Endodermal cell (in vitro differentiated cells): ENCODE measurements at regions not wholly inside any gene's neighbourhood (a gene's known extent, or its start where the extent isn't known, plus 50 kb on each side); places are given as distances from the start of the nearest gene placed in this dataset.
"Not testable (repeated sequence)": the region's sequence is repeated elsewhere in the genome, so short reads cannot be mapped to it uniquely, and the experiment has no call there.

Experiments
- DNase-seq: peaks from one replicate; pipeline ENCODE4 v3.0.0-alpha.2; 2017
- H3K27ac ChIP-seq: 2 replicates; pipeline ENCODE4 v1.5.1; 2013; ENCODE audit warnings: mild to moderate bottlenecking, low read depth, low read length, moderate library complexity
- H3K27me3 ChIP-seq: 2 replicates; pipeline ENCODE4 v1.6.1; 2013; ENCODE audit warnings: mild to moderate bottlenecking, low read length, moderate library complexity; ENCODE audit not compliant: insufficient read depth, control insufficient read depth, poor library complexity, severe bottlenecking
- H3K36me3 ChIP-seq: 2 replicates; pipeline ENCODE4 v1.7.0; 2013; ENCODE audit warnings: mild to moderate bottlenecking, low read length, moderate library complexity; ENCODE audit not compliant: control insufficient read depth, insufficient read depth
- H3K4me1 ChIP-seq: one replicate; pipeline ENCODE4 v1.7.0; 2013; ENCODE audit warnings: low read length; ENCODE audit not compliant: control insufficient read depth, insufficient read depth
- H3K4me3 ChIP-seq: 2 replicates; pipeline ENCODE4 v1.5.1; 2013; ENCODE audit warnings: mild to moderate bottlenecking, low read length, moderate library complexity
- H3K9ac ChIP-seq: 2 replicates; pipeline ENCODE4 v1.6.1; 2013; ENCODE audit warnings: mild to moderate bottlenecking, low read length, moderate library complexity; ENCODE audit not compliant: poor library complexity, severe bottlenecking; ENCODE audit errors: extremely low read depth
- H3K9me3 ChIP-seq: 2 replicates; pipeline ENCODE4 v1.6.1; 2013; ENCODE audit warnings: mild to moderate bottlenecking, low read length, moderate library complexity; ENCODE audit not compliant: control insufficient read depth
- H3K27ac Mint-ChIP-seq: 2 replicates; pipeline ENCODE4 v1.8.0; 2020; ENCODE audit warnings: mixed read lengths
- H3K27me3 Mint-ChIP-seq: 2 replicates; pipeline ENCODE4 v1.8.0; 2021; ENCODE audit warnings: mild to moderate bottlenecking, mixed read lengths; ENCODE audit not compliant: insufficient read depth
- H3K36me3 Mint-ChIP-seq: 2 replicates; pipeline ENCODE4 v1.8.0; 2020; ENCODE audit warnings: low read depth, mixed read lengths
- H3K4me1 Mint-ChIP-seq: 2 replicates; pipeline ENCODE4 v1.8.0; 2020; ENCODE audit warnings: mixed read lengths
- H3K4me3 Mint-ChIP-seq: 2 replicates; pipeline ENCODE4 v1.8.0; 2020; ENCODE audit warnings: mild to moderate bottlenecking, moderate library complexity, mixed read lengths
- H3K9me3 Mint-ChIP-seq: 2 replicates; pipeline ENCODE4 v1.8.0; 2020; ENCODE audit warnings: mild to moderate bottlenecking, mixed read lengths
- CTCF ChIP-seq: fragments of 200-600 bp; sonication (generic); conservative IDR thresholded peaks from 2 replicates; pipeline ENCODE4 v1.5.0; 2021; ENCODE audit warnings: antibody characterized with exemption, mild to moderate bottlenecking
- WGBS, 2 experiments: methylation state at CpG; one replicate each; pipeline versions ENCODE4 v1.1.5 to v1.1.7; 2013; ENCODE audit warnings: missing lambda C conversion rate in 2 of 2, mixed read lengths in 1 of 2; ENCODE audit not compliant: insufficient coverage in 1 of 2, insufficient read length in 1 of 2; 5-methylcytosine and 5-hydroxymethylcytosine counted together

DNA sequence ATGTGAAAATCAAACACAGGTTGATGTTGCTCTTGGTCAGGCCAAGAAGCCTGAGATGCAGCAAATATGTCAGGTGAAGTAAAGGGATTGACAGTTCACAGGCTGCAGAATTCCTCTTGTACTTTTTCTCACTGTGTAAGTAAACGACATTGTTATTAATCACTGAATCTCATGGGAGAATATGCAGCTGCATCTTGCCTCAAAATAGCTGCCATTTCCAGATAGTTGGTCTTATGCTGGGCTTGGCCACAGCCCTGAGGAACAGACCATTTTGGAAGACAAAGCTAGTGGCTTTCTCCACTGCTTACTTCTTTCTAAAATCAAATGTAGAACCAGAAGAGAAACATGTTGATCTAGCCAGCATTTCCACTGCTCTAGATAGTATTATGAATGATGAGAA lies 403.4 kb upstream of the NR3C2 start:
- WGBS, 2 experiments: 85 to 100% methylated on average over 1 of the region's 1 CpG
- Mint-ChIP-seq H3K36me3 (no peaks in the 10 kb centered on the region), H3K27me3 (no peaks in the 10 kb centered on the region), H3K27ac (no peak overlapping the region), H3K9me3 (no peaks in the 10 kb centered on the region), H3K4me3 (no peak overlapping the region), H3K4me1 (no peaks in the 10 kb centered on the region)
- Histone ChIP-seq H3K9ac (no peak overlapping the region), H3K36me3 (no peaks in the 10 kb centered on the region), H3K4me1 (no peaks in the 10 kb centered on the region), H3K27me3 (no peaks in the 10 kb centered on the region), H3K27ac (no peak overlapping the region), H3K9me3 (no peaks in the 10 kb centered on the region), H3K4me3 (no peak overlapping the region)
- TF ChIP-seq CTCF: no peak
- DNase-seq: no peak

GRCh38 chr4:148843625-148844024 lies 401.4 kb upstream of the NR3C2 start:
- 89 to 93% methylated on average over 2 to 3 of the region's 3 CpGs for WGBS, 2 experiments
- no peaks in the 10 kb centered on the region for H3K27me3 Mint-ChIP-seq
- H3K4me3 ChIP-seq: no peak overlapping the region
- no peaks in the 10 kb centered on the region for H3K36me3 Mint-ChIP-seq
- H3K27ac ChIP-seq: no peak overlapping the region
- H3K36me3 ChIP-seq: no peaks in the 10 kb centered on the region
- no peak for TF ChIP-seq CTCF
- H3K4me1 Mint-ChIP-seq: no peaks in the 10 kb centered on the region
- no peak overlapping the region for H3K9ac ChIP-seq
- no peaks in the 10 kb centered on the region for H3K9me3 ChIP-seq
- H3K4me3 Mint-ChIP-seq: no peak overlapping the region
- H3K27me3 ChIP-seq: no peaks in the 10 kb centered on the region
- H3K9me3 Mint-ChIP-seq: no peaks in the 10 kb centered on the region
- H3K4me1 ChIP-seq: no peaks in the 10 kb centered on the region
- no peak for DNase-seq
- H3K27ac Mint-ChIP-seq: no peak overlapping the region

DNA sequence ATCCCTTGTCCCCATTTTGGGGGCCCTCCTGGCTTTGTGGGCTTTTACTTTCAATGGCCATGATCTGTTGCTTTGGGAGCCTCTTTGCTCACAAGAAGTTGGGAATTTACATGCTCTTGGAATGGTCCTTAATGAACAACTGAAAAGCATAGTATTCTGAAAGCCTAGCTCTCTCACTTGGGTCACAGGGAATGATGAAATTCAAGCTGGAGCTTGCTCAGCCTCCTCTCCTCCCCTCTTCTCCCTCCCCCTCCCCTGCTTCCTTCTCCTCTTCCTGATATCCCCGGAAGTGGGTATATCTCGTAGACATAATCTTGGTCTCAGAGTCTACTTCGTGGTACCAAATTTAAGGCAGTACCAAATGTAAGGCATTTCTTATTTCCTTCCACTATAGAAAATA lies 400.6 kb upstream of the NR3C2 start:
- Mint-ChIP-seq H3K4me1 (no peaks in the 10 kb centered on the region), H3K9me3 (no peaks in the 10 kb centered on the region), H3K36me3 (no peaks in the 10 kb centered on the region), H3K4me3 (no peak overlapping the region), H3K27ac (no peak overlapping the region), H3K27me3 (no peaks in the 10 kb centered on the region)
- Histone ChIP-seq H3K27me3 (no peaks in the 10 kb centered on the region), H3K9ac (no peak overlapping the region), H3K36me3 (no peaks in the 10 kb centered on the region), H3K9me3 (no peaks in the 10 kb centered on the region), H3K27ac (no peak overlapping the region), H3K4me1 (no peaks in the 10 kb centered on the region), H3K4me3 (no peak overlapping the region)
- 87% methylated on average over 3 of the region's 3 CpGs; no CpG with 5 or more reads in 1 of the 2 experiments for WGBS, 2 experiments
- no peak for DNase-seq
- no peak for TF ChIP-seq CTCF

GRCh38 chr4:148837571-148837970 lies 395.4 kb upstream of the NR3C2 start:
- not testable (repeated sequence) for H3K27me3 Mint-ChIP-seq, H3K36me3 Mint-ChIP-seq, H3K27ac ChIP-seq, H3K4me1 ChIP-seq, H3K27ac Mint-ChIP-seq, H3K4me1 Mint-ChIP-seq, H3K36me3 ChIP-seq, DNase-seq, H3K4me3 ChIP-seq, H3K9me3 ChIP-seq, H3K27me3 ChIP-seq, H3K4me3 Mint-ChIP-seq, H3K9ac ChIP-seq, H3K9me3 Mint-ChIP-seq
- 94 to 97% methylated on average over 2 of the region's 2 CpGs for WGBS, 2 experiments
